Astrocyte of the cerebellum (primary cell): ENCODE measurements at regions not wholly inside any gene's neighbourhood (a gene's known extent, or its start where the extent isn't known, plus 50 kb on each side); places are given as distances from the start of the nearest gene placed in this dataset.

Experiments
- DNase-seq: peaks from one replicate; pipeline ENCODE4 v3.0.0-alpha.2; 2011; ENCODE audit warnings: low read depth
- H3K4me3 ChIP-seq: 2 replicates; pipeline ENCODE4 v1.5.1; 2011; ENCODE audit warnings: mild to moderate bottlenecking, low read depth, low read length, moderate library complexity
- in situ Hi-C: cut with HindIII; loops from 2 replicates; pipeline ENCODE4 v1.10.0; 2017; ENCODE audit warnings: low sequenced_read_pairs
- TF ChIP-seq, protein P1 (sequence below): IDR thresholded peaks from 2 replicates; pipeline ENCODE4 v1.5.1; 2012; ENCODE audit warnings: low read length, low read depth, moderate library complexity, mild to moderate bottlenecking; ENCODE audit errors: missing control alignments

DNA sequence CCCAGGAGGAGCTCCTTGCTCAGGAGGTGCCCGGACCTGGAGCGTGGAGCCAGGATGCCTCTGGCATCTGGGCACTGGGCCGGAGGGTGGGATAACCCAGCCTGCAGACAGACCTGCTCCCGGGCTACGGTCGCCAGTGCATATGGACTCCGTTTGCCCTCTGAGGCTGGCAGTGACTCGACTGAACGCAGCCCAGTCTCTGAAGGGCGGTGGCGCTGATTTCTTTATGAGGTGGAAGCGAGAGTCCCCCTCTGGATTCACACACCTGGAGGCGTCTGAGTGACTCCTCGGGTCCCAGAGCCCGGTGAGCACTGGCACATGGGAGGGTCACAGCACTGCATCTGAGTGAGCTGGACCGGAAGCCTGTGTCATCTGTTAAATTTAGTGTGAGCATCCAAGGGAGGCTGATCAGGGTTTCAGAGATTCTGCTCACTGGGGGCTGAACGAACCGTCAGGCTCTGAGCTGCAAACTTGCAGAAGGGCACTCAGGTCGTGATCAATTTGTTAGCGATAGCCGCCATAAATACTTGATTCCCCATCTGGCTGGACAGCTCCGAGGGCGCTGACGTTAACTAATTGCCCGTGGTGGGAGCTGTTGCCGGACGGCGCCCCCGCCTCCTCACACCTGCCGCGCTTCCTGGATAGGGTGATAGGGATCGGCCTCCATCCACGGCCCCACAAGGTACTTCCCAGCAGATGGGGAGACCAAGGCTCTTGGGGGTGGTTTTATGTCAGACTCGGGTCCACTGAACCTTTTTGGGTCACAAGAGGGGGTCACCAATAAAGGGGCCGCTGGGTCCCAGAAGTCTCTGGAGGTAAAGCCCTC is 60.7 kb upstream of the TTC34 start:
- DNase-seq: no peak
- TF ChIP-seq, protein P1, sequence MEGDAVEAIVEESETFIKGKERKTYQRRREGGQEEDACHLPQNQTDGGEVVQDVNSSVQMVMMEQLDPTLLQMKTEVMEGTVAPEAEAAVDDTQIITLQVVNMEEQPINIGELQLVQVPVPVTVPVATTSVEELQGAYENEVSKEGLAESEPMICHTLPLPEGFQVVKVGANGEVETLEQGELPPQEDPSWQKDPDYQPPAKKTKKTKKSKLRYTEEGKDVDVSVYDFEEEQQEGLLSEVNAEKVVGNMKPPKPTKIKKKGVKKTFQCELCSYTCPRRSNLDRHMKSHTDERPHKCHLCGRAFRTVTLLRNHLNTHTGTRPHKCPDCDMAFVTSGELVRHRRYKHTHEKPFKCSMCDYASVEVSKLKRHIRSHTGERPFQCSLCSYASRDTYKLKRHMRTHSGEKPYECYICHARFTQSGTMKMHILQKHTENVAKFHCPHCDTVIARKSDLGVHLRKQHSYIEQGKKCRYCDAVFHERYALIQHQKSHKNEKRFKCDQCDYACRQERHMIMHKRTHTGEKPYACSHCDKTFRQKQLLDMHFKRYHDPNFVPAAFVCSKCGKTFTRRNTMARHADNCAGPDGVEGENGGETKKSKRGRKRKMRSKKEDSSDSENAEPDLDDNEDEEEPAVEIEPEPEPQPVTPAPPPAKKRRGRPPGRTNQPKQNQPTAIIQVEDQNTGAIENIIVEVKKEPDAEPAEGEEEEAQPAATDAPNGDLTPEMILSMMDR: no peak
- in situ Hi-C loops: no loop called here
- no peak overlapping the region for H3K4me3 ChIP-seq

DNA sequence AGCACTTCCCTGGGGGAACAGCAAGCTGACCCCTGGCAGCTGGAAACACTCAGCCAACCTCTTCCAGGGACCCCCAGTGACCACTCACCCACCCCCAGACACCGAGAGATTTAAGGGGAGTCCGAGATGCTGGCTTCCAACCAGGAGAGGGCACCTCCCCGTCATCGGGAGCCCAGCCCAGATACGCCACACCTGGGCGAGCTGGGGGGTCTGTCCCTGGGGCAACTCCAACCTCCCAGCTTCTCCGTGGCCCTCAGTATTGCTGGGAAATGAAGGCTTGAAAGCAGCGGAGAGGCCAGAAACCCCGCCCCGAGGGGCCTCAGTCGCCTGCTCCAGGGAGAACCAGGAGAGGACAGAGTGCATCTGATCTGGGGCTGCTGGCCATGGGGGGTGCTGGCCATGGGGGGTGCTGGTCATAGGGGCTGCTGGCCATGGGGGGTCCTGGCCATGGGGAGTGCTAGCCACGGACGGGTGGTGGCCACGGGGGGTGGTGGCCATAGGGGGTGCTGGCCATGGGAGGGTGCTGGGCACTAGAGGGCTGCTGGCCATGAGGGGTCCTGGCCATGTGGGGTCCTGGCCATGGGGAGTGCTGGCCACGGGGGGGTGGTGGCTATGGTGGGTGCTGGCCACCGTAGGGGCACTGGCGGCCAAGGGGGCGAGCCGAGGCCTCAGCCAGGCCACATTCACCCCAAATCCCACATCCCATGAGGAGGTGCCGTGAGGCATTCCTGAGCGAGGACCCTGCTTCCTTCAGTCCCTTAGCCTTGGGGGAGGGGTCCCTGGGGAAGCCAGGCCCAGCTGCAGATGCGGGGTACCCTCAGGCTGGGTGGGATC is 61.5 kb upstream of the TTC34 start:
- no peak for DNase-seq
- in situ Hi-C loops: no loop called here
- TF ChIP-seq, protein P1: no peak
- no peak overlapping the region for H3K4me3 ChIP-seq

DNA sequence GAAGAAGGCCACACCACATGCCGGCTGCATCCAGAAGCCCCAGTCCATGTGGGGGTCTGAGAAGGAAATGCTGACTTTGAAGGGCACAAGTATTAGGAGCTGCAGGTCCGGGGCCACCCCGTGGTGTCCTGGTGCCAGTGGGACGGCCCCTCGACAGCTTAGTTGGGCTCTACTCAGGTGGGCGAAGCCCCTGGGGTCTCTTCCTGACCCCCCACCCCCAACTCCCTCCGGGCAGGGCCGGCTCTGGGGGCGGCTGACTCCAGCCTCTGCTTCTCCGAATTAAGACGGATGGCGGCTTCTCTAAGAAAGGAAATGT is 62.1 kb upstream of the TTC34 start:
- DNase-seq: no peak
- H3K4me3 ChIP-seq: no peak overlapping the region
- TF ChIP-seq, protein P1: no peak
- in situ Hi-C loops: no loop called here

DNA sequence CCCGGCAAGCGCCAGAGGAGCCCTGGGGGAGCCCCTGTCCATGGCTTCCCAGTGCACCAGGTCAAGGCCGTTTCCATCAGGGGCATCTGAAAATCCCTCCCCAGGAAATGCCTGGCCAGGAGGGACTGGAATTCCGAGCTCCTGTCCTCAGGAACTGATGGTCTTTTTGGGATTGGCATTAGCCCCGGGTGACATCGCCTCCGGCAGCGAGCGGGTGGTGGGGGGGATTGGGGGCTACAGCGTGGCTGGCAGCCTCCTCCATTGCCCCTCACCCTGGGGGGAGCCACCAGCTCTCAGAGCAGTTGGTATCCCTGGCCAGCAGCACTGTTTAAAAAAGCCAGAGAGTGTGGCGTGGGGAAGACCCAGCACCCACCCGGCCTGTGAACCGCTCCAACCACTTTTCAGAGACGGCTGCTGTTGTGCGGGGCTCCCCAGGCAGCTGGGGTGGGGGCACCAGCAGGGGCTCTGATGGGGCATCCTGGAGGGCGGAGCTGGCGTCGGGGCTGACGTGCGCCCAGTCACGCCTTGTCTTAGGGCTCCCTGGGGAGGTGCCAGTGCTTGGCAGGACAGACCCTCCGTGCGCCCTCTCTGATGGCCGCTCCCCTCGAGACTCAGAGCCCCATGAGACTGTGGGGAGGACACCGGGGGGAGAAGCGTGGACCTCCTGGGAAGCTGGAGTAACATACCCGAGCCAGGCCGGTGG is 62.9 kb upstream of the TTC34 start:
- in situ Hi-C loops: no loop called here
- no peak overlapping the region for H3K4me3 ChIP-seq
- no peak for DNase-seq
- TF ChIP-seq, protein P1: no peak

DNA sequence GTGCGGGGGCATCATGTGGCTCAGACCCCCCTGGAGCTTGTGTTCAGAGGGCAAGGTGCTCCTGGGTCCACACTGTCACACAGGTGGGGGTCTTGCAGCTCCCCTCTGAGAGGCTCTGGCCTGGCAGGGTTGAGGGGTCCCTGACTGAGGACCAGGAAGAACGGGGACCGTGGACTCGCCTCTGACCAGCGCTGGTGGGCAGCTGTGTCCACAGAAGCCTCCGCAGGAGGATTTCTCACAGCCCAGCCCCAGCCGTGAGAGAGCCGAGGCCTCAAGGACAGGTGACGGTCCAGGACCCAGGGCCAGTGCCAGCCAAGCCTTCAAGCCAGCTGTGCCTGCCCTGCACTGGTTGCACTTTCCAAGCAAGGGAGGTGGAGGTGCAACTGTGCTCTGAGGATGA is 63.5 kb upstream of the TTC34 start:
- no peak overlapping the region for H3K4me3 ChIP-seq
- DNase-seq: no peak
- TF ChIP-seq, protein P1: no peak
- in situ Hi-C loops: no loop called here
